Colonic mucosa (tissue), 4 donors: ENCODE measurements at regions not wholly inside any gene's neighbourhood (a gene's known extent, or its start where the extent isn't known, plus 50 kb on each side); places are given as distances from the start of the nearest gene placed in this dataset.

Source experiments
- DNase-seq: peaks from one replicate; pipeline ENCODE4 v3.0.0-alpha.2; 2020
- H3K27ac ChIP-seq: fragments of 200-600 bp; one replicate; pipeline ENCODE4 v1.8.0; 2021
- H3K27me3 ChIP-seq: fragments of 200-600 bp; one replicate; pipeline ENCODE4 v1.8.0; 2021
- H3K36me3 ChIP-seq: fragments of 200-600 bp; one replicate; pipeline ENCODE4 v1.8.0; 2021
- H3K4me1 ChIP-seq: fragments of 200-600 bp; one replicate; pipeline ENCODE4 v1.8.0; 2021; ENCODE audit warnings: mild to moderate bottlenecking
- H3K4me3 ChIP-seq: fragments of 200-600 bp; one replicate; pipeline ENCODE4 v1.8.0; 2021
- H3K9ac ChIP-seq, 2 donors: one replicate each; pipeline ENCODE4 v1.7.0; 2013; ENCODE audit warnings: control low read depth in 2 of 2, low read depth in 2 of 2, low read length in 2 of 2
- H3K9me3 ChIP-seq: fragments of 200-600 bp; one replicate; pipeline ENCODE4 v1.8.0; 2021
- CTCF ChIP-seq: fragments of 200-600 bp; IDR thresholded peaks from one replicate; pipeline ENCODE4 v1.8.0; 2022; ENCODE audit warnings: antibody characterized with exemption, mild to moderate bottlenecking
- intact Hi-C: fragments of 100-400 bp; cut with DNase I; formaldehyde crosslinking; loops from one replicate; pipeline ENCODE4 v1.14.1; 2022
- donor health status: healthy.
- donor health status: DM: no; HTN: no; CAD: no.
- donor health status: DM: no; HTN: no; CAD: no.

GRCh38 chr16:51510416-51510815 lies 359.3 kb upstream of the SALL1 start:
- DNase-seq, result no peak
- no peak for TF ChIP-seq CTCF
- no peaks in the 10 kb centered on the region for H3K27me3 ChIP-seq
- H3K4me3 ChIP-seq, result no peak overlapping the region
- H3K27ac ChIP-seq, result no peak overlapping the region
- intact Hi-C loops, result no loop called here
- H3K9me3 ChIP-seq, result no peaks in the 10 kb centered on the region
- no peak overlapping the region for H3K9ac ChIP-seq
- no peaks in the 10 kb centered on the region for H3K36me3 ChIP-seq
- H3K4me1 ChIP-seq, result no peaks in the 10 kb centered on the region

DNA sequence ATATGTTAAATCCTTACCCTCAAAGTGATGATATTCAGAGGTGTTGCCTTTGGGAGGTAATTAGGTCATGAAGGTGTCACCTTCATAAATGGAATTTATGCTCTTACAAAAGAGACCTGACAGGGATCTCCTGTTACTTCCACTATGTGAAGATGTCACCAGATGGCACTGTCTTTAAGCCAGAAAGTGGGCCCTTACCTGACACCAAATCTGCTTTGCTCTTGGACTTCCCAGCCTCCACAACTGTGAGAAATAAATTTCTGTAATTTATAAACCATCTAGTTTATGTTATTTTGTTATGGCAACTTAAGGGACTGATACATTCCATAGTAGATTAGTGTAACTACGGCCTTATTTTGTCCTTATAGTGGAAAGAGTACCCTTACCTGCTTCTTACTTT lies 358.3 kb upstream of the SALL1 start:
- no peak overlapping the region for H3K27ac ChIP-seq
- no peak for DNase-seq
- intact Hi-C loops, result no loop called here
- no peaks in the 10 kb centered on the region for H3K9me3 ChIP-seq
- H3K27me3 ChIP-seq, result no peaks in the 10 kb centered on the region
- no peak overlapping the region for H3K4me3 ChIP-seq
- TF ChIP-seq CTCF, result no peak
- H3K4me1 ChIP-seq, result no peaks in the 10 kb centered on the region
- H3K9ac ChIP-seq, result no peak overlapping the region
- H3K36me3 ChIP-seq, result no peaks in the 10 kb centered on the region

DNA sequence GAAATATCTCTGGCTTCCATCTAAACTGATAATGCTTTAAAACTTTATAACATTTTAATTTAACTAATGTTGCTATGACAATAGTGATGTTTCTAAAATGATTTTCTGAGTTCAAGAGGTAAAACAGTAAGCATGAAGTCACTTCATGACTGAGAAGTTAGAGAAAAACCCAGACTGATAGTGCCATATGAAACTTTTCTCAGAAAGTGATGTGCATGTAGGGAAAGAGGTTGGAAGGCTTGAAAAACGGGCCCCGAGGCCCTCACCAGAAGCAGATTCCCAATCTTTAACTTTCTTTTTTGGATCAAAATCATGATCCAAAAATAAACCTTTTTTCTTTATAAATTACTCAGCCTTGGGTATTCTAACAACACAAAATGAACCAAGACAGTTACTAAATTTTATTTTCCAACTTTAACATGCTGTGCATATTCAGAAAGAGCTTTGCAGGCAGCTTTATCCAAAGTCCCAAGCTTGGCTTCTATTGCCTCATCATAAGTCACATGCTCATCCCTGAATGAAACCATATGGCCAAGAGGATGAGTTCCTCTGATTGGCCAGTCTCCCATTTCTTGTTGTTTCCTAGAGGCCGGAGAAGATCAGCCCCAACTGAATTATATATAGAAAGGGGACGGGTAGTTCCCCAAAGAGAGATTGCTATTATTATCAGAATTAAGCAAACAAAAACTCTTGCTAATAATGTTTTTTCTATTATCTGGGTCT lies 357.6 kb upstream of the SALL1 start:
- Histone ChIP-seq H3K27me3 (no peaks in the 10 kb centered on the region), H3K9me3 (no peaks in the 10 kb centered on the region), H3K4me1 (no peaks in the 10 kb centered on the region), H3K9ac (no peak overlapping the region), H3K27ac (no peak overlapping the region), H3K4me3 (no peak overlapping the region), H3K36me3 (no peaks in the 10 kb centered on the region)
- no peak for TF ChIP-seq CTCF
- no peak for DNase-seq
- intact Hi-C loops, result no loop called here

DNA sequence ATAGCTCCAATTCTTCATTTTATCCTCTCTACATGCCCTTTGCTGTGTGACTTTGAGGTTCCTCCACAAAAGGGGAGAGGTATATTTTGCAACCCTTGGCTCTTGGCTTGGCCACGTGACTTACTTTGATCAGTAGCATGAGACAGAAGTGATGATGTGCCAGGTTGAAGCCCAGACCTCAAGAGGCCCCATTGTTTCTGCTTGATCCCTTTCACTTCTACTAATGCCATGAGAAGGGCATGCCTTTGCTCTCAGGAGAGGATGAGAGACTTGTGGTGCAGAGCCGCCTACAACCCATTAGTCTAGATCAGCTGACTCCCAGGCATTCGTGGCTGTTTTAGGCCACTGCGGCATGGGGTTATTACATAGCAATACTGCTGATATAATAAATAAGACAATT lies 356.2 kb upstream of the SALL1 start:
- DNase-seq, result no peak
- H3K27ac ChIP-seq, result no peak overlapping the region
- H3K9me3 ChIP-seq, result no peaks in the 10 kb centered on the region
- no peaks in the 10 kb centered on the region for H3K27me3 ChIP-seq
- no peaks in the 10 kb centered on the region for H3K4me1 ChIP-seq
- H3K4me3 ChIP-seq, result no peak overlapping the region
- H3K9ac ChIP-seq, result no peak overlapping the region
- intact Hi-C loops, result no loop called here
- H3K36me3 ChIP-seq, result no peaks in the 10 kb centered on the region
- TF ChIP-seq CTCF, result no peak

GRCh38 chr16:51500306-51500705 lies 349.2 kb upstream of the SALL1 start:
- Histone ChIP-seq H3K4me1 (no peaks in the 10 kb centered on the region), H3K4me3 (no peak overlapping the region), H3K9ac (no peak overlapping the region), H3K27me3 (no peaks in the 10 kb centered on the region), H3K9me3 (no peaks in the 10 kb centered on the region), H3K27ac (no peak overlapping the region), H3K36me3 (no peaks in the 10 kb centered on the region)
- no peak for DNase-seq
- intact Hi-C loops, result no loop called here
- TF ChIP-seq CTCF, result no peak
